ENCODE measurements at regions not wholly inside any gene's neighbourhood (a gene's known extent, or its start where the extent isn't known, plus 50 kb on each side); places are given as distances from the start of the nearest gene placed in this dataset.

DNA sequence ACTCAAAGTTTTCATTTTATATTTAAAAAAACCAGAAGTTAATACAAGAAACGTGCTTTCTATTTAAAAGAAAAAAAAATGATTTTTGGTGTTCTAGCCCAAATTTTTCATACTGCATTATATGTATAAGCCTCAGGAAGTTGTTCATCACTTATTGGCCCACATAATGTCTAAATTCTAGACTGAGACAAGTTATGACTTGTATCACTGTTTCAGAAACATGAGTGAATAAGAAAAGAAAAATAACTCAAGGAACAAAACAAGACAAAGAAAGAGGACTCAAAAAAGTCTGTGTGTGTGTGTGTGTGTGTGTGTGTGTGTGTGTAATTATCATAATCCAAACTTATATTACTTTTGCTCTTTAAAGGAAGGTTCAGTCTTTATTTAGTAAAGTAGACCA lies 929.8 kb downstream of the GALC start:
- TF ChIP-seq, protein P1, sequence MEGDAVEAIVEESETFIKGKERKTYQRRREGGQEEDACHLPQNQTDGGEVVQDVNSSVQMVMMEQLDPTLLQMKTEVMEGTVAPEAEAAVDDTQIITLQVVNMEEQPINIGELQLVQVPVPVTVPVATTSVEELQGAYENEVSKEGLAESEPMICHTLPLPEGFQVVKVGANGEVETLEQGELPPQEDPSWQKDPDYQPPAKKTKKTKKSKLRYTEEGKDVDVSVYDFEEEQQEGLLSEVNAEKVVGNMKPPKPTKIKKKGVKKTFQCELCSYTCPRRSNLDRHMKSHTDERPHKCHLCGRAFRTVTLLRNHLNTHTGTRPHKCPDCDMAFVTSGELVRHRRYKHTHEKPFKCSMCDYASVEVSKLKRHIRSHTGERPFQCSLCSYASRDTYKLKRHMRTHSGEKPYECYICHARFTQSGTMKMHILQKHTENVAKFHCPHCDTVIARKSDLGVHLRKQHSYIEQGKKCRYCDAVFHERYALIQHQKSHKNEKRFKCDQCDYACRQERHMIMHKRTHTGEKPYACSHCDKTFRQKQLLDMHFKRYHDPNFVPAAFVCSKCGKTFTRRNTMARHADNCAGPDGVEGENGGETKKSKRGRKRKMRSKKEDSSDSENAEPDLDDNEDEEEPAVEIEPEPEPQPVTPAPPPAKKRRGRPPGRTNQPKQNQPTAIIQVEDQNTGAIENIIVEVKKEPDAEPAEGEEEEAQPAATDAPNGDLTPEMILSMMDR (IDR thresholded peaks at IDR 0.05; ENCODE audit: poor library complexity), result no peak
- no peak for TF ChIP-seq EZH2 (IDR thresholded peaks at IDR 0.05; ENCODE audit: borderline replicate concordance)

All from hepatocyte (in vitro differentiated cells).